GM12892 (cell line): ENCODE measurements at regions not wholly inside any gene's neighbourhood (a gene's known extent, or its start where the extent isn't known, plus 50 kb on each side); places are given as distances from the start of the nearest gene placed in this dataset.

Experiments used
- POLR2A ChIP-seq: IDR thresholded peaks from 2 replicates; pipeline ENCODE4 v1.6.1; 2011; ENCODE audit warnings: low read depth, low read length, control low read depth
- POLR2AphosphoS5 ChIP-seq: IDR thresholded peaks from 2 replicates; pipeline ENCODE4 v1.6.1; 2011; ENCODE audit warnings: low read depth, low read length, control low read depth
- TAF1 ChIP-seq: IDR thresholded peaks from 2 replicates; pipeline ENCODE4 v1.6.1; 2011; ENCODE audit warnings: low read depth, mild to moderate bottlenecking, control low read depth, low read length, borderline replicate concordance

DNA sequence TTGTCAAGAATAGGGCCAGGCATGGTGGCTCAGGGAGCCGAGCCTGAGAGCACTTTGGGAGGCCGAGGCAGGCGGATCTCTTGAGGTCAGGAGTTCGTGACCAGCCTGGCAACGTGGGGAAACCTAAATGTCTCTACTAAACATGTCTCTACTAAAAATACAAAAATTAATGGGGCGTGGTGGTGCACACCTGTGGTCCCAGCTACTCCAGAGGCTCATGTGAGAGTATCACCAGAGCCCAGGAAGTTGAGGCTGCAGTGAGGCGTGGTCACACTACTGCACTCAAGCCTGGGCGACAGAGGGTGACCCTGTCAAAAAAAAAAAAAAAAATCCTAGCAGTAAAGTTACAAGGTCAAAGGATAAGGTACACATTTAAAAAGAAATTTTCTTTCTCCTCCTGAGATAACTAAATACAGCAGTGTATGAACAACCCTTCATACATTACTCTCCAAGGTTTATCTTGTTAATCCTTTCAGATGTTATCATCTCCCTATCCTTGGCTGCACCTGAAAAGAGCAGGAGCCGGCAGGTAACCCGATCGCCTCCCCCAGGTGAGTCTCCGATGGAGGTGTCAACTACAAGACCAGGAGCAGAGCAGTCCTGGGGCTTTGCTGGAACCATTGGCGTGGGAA, 122.3 kb downstream of the GOSR1 start:
- no peak for TF ChIP-seq POLR2AphosphoS5
- TF ChIP-seq POLR2A: no peak
- no peak for TF ChIP-seq TAF1
